Mesothelial cell of epicardium (in vitro differentiated cells): ENCODE measurements at regions not wholly inside any gene's neighbourhood (a gene's known extent, or its start where the extent isn't known, plus 50 kb on each side); places are given as distances from the start of the nearest gene placed in this dataset.

Source experiments
- DNase-seq, 2 experiments: peaks; one replicate each; pipeline ENCODE4 v3.0.0; 2021; ENCODE audit warnings: low spot score in 2 of 2; ENCODE audit not compliant: unreplicated experiment in 2 of 2
- H3K27ac Mint-ChIP-seq: 2 replicates; pipeline ENCODE4 v1.8.0; 2021; ENCODE audit warnings: mixed read lengths
- H3K27me3 Mint-ChIP-seq: 2 replicates; pipeline ENCODE4 v1.8.0; 2021; ENCODE audit warnings: low read depth, mixed read lengths
- H3K36me3 Mint-ChIP-seq: 2 replicates; pipeline ENCODE4 v1.8.0; 2021; ENCODE audit warnings: mixed read lengths
- H3K4me1 Mint-ChIP-seq: 2 replicates; pipeline ENCODE4 v1.8.0; 2021; ENCODE audit warnings: mixed read lengths
- H3K4me3 Mint-ChIP-seq: 2 replicates; pipeline ENCODE4 v1.8.0; 2021; ENCODE audit warnings: mild to moderate bottlenecking, moderate library complexity, mixed read lengths
- H3K9me3 Mint-ChIP-seq: 2 replicates; pipeline ENCODE4 v1.8.0; 2021; ENCODE audit warnings: mixed read lengths
- TF ChIP-seq, protein P1 (sequence below): fragments of 200-600 bp; sonication (generic); IDR thresholded peaks from one replicate; pipeline ENCODE4 v1.5.0; 2021; ENCODE audit warnings: antibody characterized with exemption; ENCODE audit not compliant: unreplicated experiment

DNA sequence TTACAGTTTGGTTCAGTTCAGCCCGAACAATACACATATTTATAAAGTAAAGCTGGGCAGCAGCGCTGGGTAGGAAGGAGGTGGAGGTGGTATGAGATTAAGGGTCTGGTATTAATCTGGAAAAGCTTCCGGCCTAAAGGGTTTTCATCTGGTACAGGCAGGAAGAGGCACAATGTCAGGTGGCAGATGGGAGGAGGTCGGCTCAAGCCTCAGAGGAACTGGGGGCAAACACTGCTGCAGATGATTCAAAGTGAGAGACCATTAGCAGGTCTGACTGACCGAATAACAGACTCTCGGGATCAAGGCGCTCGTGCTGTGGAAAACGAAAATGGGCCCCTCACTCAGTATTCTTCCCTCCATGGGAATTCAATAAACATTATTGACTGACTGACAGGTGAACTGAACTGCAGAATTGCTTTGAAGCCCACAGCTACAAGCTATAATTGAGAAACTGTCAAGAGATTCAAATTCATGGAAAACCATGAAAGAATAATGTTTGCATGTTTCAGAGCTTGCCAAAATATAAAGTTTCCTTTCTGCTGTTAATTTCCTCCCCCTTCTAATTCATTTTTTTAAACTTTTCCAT, 75.3 kb downstream of the TMEM167A start:
- Mint-ChIP-seq H3K4me3 (no peak overlapping the region), H3K36me3 (no peaks in the 10 kb centered on the region), H3K9me3 (no peaks in the 10 kb centered on the region), H3K4me1 (peaks cover 27% of the 10 kb centered on the region), H3K27ac (peak overlapping the region; percentile 54), H3K27me3 (no peaks in the 10 kb centered on the region)
- TF ChIP-seq, protein P1, sequence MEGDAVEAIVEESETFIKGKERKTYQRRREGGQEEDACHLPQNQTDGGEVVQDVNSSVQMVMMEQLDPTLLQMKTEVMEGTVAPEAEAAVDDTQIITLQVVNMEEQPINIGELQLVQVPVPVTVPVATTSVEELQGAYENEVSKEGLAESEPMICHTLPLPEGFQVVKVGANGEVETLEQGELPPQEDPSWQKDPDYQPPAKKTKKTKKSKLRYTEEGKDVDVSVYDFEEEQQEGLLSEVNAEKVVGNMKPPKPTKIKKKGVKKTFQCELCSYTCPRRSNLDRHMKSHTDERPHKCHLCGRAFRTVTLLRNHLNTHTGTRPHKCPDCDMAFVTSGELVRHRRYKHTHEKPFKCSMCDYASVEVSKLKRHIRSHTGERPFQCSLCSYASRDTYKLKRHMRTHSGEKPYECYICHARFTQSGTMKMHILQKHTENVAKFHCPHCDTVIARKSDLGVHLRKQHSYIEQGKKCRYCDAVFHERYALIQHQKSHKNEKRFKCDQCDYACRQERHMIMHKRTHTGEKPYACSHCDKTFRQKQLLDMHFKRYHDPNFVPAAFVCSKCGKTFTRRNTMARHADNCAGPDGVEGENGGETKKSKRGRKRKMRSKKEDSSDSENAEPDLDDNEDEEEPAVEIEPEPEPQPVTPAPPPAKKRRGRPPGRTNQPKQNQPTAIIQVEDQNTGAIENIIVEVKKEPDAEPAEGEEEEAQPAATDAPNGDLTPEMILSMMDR: no peak
- no peak for DNase-seq

GRCh38 chr5:83000922-83001321, 76.3 kb downstream of the TMEM167A start:
- no peaks in the 10 kb centered on the region for H3K27me3 Mint-ChIP-seq
- H3K36me3 Mint-ChIP-seq: no peaks in the 10 kb centered on the region

DNA sequence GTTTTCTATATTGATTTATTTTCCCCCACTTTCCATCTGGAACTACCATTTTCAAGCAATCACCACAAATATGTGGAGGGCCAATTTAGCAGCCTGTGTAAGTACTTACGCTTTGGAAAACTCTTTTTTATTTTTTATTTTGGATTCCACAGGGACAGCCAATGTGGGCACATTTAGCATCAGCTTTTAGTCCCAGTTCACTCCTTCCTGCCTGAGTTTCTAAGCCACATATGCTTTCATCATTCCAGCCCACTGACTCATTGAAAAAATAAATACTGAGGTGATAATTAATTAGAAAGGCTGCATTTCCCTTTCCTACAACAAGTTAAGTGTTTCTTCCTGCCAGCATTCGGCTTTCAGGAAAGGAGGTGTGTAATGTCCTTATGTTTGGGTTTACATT, 76.8 kb downstream of the TMEM167A start:
- Mint-ChIP-seq H3K9me3 (no peaks in the 10 kb centered on the region), H3K4me1 (peaks cover 27% of the 10 kb centered on the region), H3K36me3 (no peaks in the 10 kb centered on the region), H3K4me3 (no peak overlapping the region), H3K27me3 (no peaks in the 10 kb centered on the region), H3K27ac (no peak overlapping the region)
- TF ChIP-seq, protein P1: no peak
- no peak for DNase-seq

More at GRCh38 chr5:83000922-83001321, 76.3 kb downstream of the TMEM167A start:
- no peaks in the 10 kb centered on the region for H3K9me3 Mint-ChIP-seq
- peaks cover 27% of the 10 kb centered on the region for H3K4me1 Mint-ChIP-seq
- H3K4me3 Mint-ChIP-seq: no peak overlapping the region
- DNase-seq: no peak
- TF ChIP-seq, protein P1: no peak
- peak overlapping the region; percentile 54 for H3K27ac Mint-ChIP-seq

GRCh38 chr5:82993416-82993815, 83.8 kb downstream of the TMEM167A start:
- H3K4me3 Mint-ChIP-seq: no peak overlapping the region
- H3K9me3 Mint-ChIP-seq: peaks cover 9% of the 10 kb centered on the region
- H3K27me3 Mint-ChIP-seq: no peaks in the 10 kb centered on the region
- TF ChIP-seq, protein P1: no peak
- H3K4me1 Mint-ChIP-seq: peaks cover 2% of the 10 kb centered on the region
- H3K27ac Mint-ChIP-seq: no peak overlapping the region
- no peaks in the 10 kb centered on the region for H3K36me3 Mint-ChIP-seq
- DNase-seq: no peak

GRCh38 chr5:82992646-82993045, 84.5 kb downstream of the TMEM167A start:
- no peak for DNase-seq
- peaks cover 10% of the 10 kb centered on the region for H3K9me3 Mint-ChIP-seq
- H3K4me3 Mint-ChIP-seq: no peak overlapping the region
- H3K27me3 Mint-ChIP-seq: no peaks in the 10 kb centered on the region
- TF ChIP-seq, protein P1: no peak
- peaks cover 2% of the 10 kb centered on the region for H3K4me1 Mint-ChIP-seq
- no peak overlapping the region for H3K27ac Mint-ChIP-seq
- H3K36me3 Mint-ChIP-seq: no peaks in the 10 kb centered on the region
